ENCODE measurements at regions not wholly inside any gene's neighbourhood (a gene's known extent, or its start where the extent isn't known, plus 50 kb on each side); places are given as distances from the start of the nearest gene placed in this dataset.
"Not testable (repeated sequence)": the region's sequence is repeated elsewhere in the genome, so short reads cannot be mapped to it uniquely, and the experiment has no call there.

DNA sequence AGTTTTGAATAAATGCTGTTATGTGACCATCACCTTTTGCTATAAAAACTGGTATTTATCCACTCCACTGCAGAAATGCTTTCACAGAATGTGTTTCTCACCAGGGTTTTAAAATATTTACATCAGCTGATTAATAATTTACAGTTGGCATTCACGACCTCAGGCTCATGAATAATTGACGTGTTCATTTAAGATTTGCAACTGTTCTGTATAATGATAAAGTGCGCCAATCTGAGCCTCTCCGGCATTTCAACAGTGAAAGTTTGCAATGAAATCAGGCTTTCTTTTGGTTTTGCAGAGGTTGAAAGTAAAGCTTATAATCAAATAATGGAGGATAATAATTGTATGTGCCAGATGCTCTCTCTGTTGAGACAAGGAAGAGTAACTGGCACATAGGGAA lies 434.9 kb downstream of the ICE1 start:
- Histone ChIP-seq H3K4me2 (ENCODE audit: low read depth, low read length) (no peak overlapping the region), H3K4me3 (ENCODE audit: low read length) (no peak overlapping the region), H3F3A (ENCODE audit: insufficient read depth, low read length) (no peaks in the 10 kb centered on the region), H2AFZ (ENCODE audit: low read length) (no peak overlapping the region), H3K27me3 (replicated peaks; ENCODE audit: insufficient read depth, low read length) (no peaks in the 10 kb centered on the region), H3K9ac (ENCODE audit: low read length) (no peak overlapping the region), H3K27ac (ENCODE audit: low read length) (no peak overlapping the region), H4K20me1 (ENCODE audit: insufficient read depth, low read length) (no peaks in the 10 kb centered on the region), H3K4me1 (ENCODE audit: low read length) (no peaks in the 10 kb centered on the region), H3K36me3 (replicated peaks; ENCODE audit: insufficient read depth, low read length) (no peaks in the 10 kb centered on the region), H3K9me3 (replicated peaks; ENCODE audit: insufficient read depth, low read length) (no peaks in the 10 kb centered on the region), H3K9me2 (replicated peaks; ENCODE audit: insufficient read depth, low read length) (no peaks in the 10 kb centered on the region), H3K79me2 (ENCODE audit: low read length) (no peaks in the 10 kb centered on the region)
- no peak for DNase-seq
- no peak for TF ChIP-seq EZH2phosphoT487 (IDR thresholded peaks at IDR 0.05; ENCODE audit: low read length)
- TF ChIP-seq, protein P1, sequence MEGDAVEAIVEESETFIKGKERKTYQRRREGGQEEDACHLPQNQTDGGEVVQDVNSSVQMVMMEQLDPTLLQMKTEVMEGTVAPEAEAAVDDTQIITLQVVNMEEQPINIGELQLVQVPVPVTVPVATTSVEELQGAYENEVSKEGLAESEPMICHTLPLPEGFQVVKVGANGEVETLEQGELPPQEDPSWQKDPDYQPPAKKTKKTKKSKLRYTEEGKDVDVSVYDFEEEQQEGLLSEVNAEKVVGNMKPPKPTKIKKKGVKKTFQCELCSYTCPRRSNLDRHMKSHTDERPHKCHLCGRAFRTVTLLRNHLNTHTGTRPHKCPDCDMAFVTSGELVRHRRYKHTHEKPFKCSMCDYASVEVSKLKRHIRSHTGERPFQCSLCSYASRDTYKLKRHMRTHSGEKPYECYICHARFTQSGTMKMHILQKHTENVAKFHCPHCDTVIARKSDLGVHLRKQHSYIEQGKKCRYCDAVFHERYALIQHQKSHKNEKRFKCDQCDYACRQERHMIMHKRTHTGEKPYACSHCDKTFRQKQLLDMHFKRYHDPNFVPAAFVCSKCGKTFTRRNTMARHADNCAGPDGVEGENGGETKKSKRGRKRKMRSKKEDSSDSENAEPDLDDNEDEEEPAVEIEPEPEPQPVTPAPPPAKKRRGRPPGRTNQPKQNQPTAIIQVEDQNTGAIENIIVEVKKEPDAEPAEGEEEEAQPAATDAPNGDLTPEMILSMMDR (IDR thresholded peaks at IDR 0.05; ENCODE audit: low read length) = no peak
- TF ChIP-seq EZH2 (optimal IDR thresholded peaks at IDR 0.05; ENCODE audit: low read depth, low read length) = no peak

DNA sequence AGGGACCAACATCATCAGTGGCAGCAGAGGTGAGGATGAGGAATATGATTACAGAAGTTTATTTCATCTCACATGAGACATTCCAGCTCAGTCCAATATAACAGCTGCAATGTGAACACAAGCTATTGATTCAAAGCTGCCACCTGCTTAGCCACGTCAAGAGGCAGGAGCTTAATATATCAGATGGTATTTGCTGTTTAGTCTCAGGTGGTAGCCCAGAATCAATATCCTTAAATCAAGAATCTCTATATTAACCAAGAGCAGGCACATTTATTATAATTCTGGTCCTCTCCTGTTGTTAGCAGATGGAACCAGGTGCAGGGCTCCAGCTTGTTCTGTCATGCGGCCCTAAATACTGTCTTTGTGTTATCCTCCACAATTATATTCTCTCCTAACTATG lies 431.6 kb downstream of the ICE1 start:
- H3K9ac ChIP-seq (ENCODE audit: low read length) = no peak overlapping the region
- no peaks in the 10 kb centered on the region for H3F3A ChIP-seq (ENCODE audit: insufficient read depth, low read length)
- no peaks in the 10 kb centered on the region for H3K36me3 ChIP-seq (replicated peaks; ENCODE audit: insufficient read depth, low read length)
- H3K9me2 ChIP-seq (replicated peaks; ENCODE audit: insufficient read depth, low read length) = no peaks in the 10 kb centered on the region
- no peak for DNase-seq
- no peaks in the 10 kb centered on the region for H3K9me3 ChIP-seq (replicated peaks; ENCODE audit: insufficient read depth, low read length)
- no peaks in the 10 kb centered on the region for H3K4me1 ChIP-seq (ENCODE audit: low read length)
- no peak overlapping the region for H3K4me3 ChIP-seq (ENCODE audit: low read length)
- H3K79me2 ChIP-seq (ENCODE audit: low read length) = no peaks in the 10 kb centered on the region
- no peak overlapping the region for H2AFZ ChIP-seq (ENCODE audit: low read length)
- no peak for TF ChIP-seq EZH2phosphoT487 (IDR thresholded peaks at IDR 0.05; ENCODE audit: low read length)
- no peak for TF ChIP-seq EZH2 (optimal IDR thresholded peaks at IDR 0.05; ENCODE audit: low read depth, low read length)
- TF ChIP-seq, protein P1 (IDR thresholded peaks at IDR 0.05; ENCODE audit: low read length) = no peak
- H3K4me2 ChIP-seq (ENCODE audit: low read depth, low read length) = no peak overlapping the region
- no peak overlapping the region for H3K27ac ChIP-seq (ENCODE audit: low read length)
- no peaks in the 10 kb centered on the region for H4K20me1 ChIP-seq (ENCODE audit: insufficient read depth, low read length)
- H3K27me3 ChIP-seq (replicated peaks; ENCODE audit: insufficient read depth, low read length) = no peaks in the 10 kb centered on the region

DNA sequence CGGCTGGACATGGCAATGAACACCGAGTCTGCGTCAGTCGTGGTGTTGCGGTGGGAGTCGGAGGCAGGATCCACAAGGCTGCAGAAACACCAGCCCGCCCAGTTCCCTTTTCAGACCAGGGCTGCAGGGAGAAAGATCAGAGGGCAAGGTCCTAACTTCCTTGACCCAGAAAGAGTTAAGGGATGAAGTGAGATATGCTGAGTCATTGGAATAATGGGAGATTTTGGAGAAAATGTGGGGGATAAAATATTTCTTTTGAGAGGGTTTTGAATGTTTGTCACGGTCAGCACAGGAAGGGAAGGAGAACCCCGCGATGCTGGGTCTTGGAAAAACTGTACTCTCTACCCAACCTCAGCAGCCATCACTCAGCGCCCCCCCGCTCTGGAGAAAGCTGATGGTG lies 416.0 kb downstream of the ICE1 start:
- H3K9ac ChIP-seq (ENCODE audit: low read length) = no peak overlapping the region
- H2AFZ ChIP-seq (ENCODE audit: low read length) = no peak overlapping the region
- no peak overlapping the region for H3K27ac ChIP-seq (ENCODE audit: low read length)
- no peaks in the 10 kb centered on the region for H3K9me3 ChIP-seq (replicated peaks; ENCODE audit: insufficient read depth, low read length)
- H3F3A ChIP-seq (ENCODE audit: insufficient read depth, low read length) = no peaks in the 10 kb centered on the region
- H3K36me3 ChIP-seq (replicated peaks; ENCODE audit: insufficient read depth, low read length) = no peaks in the 10 kb centered on the region
- H4K20me1 ChIP-seq (ENCODE audit: insufficient read depth, low read length) = no peaks in the 10 kb centered on the region
- DNase-seq = no peak
- H3K79me2 ChIP-seq (ENCODE audit: low read length) = no peaks in the 10 kb centered on the region
- no peak overlapping the region for H3K4me3 ChIP-seq (ENCODE audit: low read length)
- H3K27me3 ChIP-seq (replicated peaks; ENCODE audit: insufficient read depth, low read length) = no peaks in the 10 kb centered on the region
- no peaks in the 10 kb centered on the region for H3K9me2 ChIP-seq (replicated peaks; ENCODE audit: insufficient read depth, low read length)
- TF ChIP-seq EZH2 (optimal IDR thresholded peaks at IDR 0.05; ENCODE audit: low read depth, low read length) = no peak
- TF ChIP-seq, protein P1 (IDR thresholded peaks at IDR 0.05; ENCODE audit: low read length) = no peak
- no peak for TF ChIP-seq EZH2phosphoT487 (IDR thresholded peaks at IDR 0.05; ENCODE audit: low read length)
- H3K4me2 ChIP-seq (ENCODE audit: low read depth, low read length) = no peak overlapping the region
- H3K4me1 ChIP-seq (ENCODE audit: low read length) = no peaks in the 10 kb centered on the region

DNA sequence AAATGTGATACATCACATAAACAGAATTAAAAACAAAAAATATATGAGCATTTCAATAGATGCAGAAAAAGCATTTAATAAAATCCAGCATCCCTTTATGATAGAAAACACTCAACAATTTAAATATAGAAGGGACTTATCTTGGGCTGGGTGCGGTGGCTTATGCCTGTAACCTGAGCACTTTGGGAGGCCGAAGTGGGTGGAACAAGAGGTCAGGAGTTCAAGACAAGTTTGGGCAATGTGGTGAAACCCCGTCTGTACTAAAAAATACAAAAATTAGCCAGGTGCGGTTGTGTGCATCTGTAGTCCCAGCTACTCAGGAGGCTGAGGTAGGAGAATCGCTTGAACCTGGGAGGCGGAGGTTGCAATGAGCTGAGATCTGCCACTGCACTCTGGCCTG lies 409.1 kb downstream of the ICE1 start:
- H3K4me2 ChIP-seq (ENCODE audit: low read depth, low read length); H3F3A ChIP-seq (ENCODE audit: insufficient read depth, low read length); H3K27ac ChIP-seq (ENCODE audit: low read length); H3K9me3 ChIP-seq (replicated peaks; ENCODE audit: insufficient read depth, low read length); H2AFZ ChIP-seq (ENCODE audit: low read length); H3K4me1 ChIP-seq (ENCODE audit: low read length); H3K4me3 ChIP-seq (ENCODE audit: low read length); H3K9me2 ChIP-seq (replicated peaks; ENCODE audit: insufficient read depth, low read length); H3K27me3 ChIP-seq (replicated peaks; ENCODE audit: insufficient read depth, low read length); H3K36me3 ChIP-seq (replicated peaks; ENCODE audit: insufficient read depth, low read length); H4K20me1 ChIP-seq (ENCODE audit: insufficient read depth, low read length); H3K9ac ChIP-seq (ENCODE audit: low read length); H3K79me2 ChIP-seq (ENCODE audit: low read length); DNase-seq: not testable (repeated sequence)

Data from MM.1S (cell line).